HG03103 (cell line): ENCODE measurements at regions not wholly inside any gene's neighbourhood (a gene's known extent, or its start where the extent isn't known, plus 50 kb on each side); places are given as distances from the start of the nearest gene placed in this dataset.

ENCODE experiments used
- ATAC-seq: cut with Tn5 transposase; IDR thresholded peaks from one replicate; pipeline ENCODE4 v1.9.1; 2021; ENCODE audit warnings: low read depth; ENCODE audit not compliant: unreplicated experiment

GRCh38 chr1:185581961-185582725, 152.0 kb upstream of the HMCN1 start:
- no peak for ATAC-seq

GRCh38 chr1:185581020-185581419, 153.2 kb upstream of the HMCN1 start:
- ATAC-seq, result no peak

- no peak for ATAC-seq
Observed at GRCh38 chr1:185578293-185578692, 155.9 kb upstream of the HMCN1 start.

GRCh38 chr1:185574139-185574875, 159.9 kb upstream of the HMCN1 start:
- ATAC-seq, result no peak

- no peak for ATAC-seq
Observed at GRCh38 chr1:185573677-185574076, 160.5 kb upstream of the HMCN1 start.

- ATAC-seq, result no peak
Observed at GRCh38 chr1:185573162-185573561, 161.0 kb upstream of the HMCN1 start.

GRCh38 chr1:185570962-185571361, 163.2 kb upstream of the HMCN1 start:
- no peak for ATAC-seq

GRCh38 chr1:185568155-185569123, 165.8 kb upstream of the HMCN1 start:
- no peak for ATAC-seq

GRCh38 chr1:185567440-185567839, 166.8 kb upstream of the HMCN1 start:
- no peak for ATAC-seq

GRCh38 chr1:185566995-185567394, 167.2 kb upstream of the HMCN1 start:
- no peak for ATAC-seq

- no peak for ATAC-seq
Observed at GRCh38 chr1:185565302-185565701, 168.9 kb upstream of the HMCN1 start.

GRCh38 chr1:185564816-185565215, 169.4 kb upstream of the HMCN1 start:
- no peak for ATAC-seq

- no peak for ATAC-seq
Observed at GRCh38 chr1:185562461-185563359, 171.5 kb upstream of the HMCN1 start.

GRCh38 chr1:185561629-185562028, 172.6 kb upstream of the HMCN1 start:
- no peak for ATAC-seq

GRCh38 chr1:185560760-185561159, 173.4 kb upstream of the HMCN1 start:
- no peak for ATAC-seq

- ATAC-seq, result peak; percentile 96
Observed at GRCh38 chr1:185559684-185560331, 174.4 kb upstream of the HMCN1 start.

GRCh38 chr1:185559151-185559550, 175.0 kb upstream of the HMCN1 start:
- ATAC-seq, result no peak

GRCh38 chr1:185556561-185556960, 177.6 kb upstream of the HMCN1 start:
- no peak for ATAC-seq

GRCh38 chr1:185555743-185556142, 178.4 kb upstream of the HMCN1 start:
- ATAC-seq, result no peak
